DMS153 (cell line): ENCODE measurements at regions not wholly inside any gene's neighbourhood (a gene's known extent, or its start where the extent isn't known, plus 50 kb on each side); places are given as distances from the start of the nearest gene placed in this dataset.

Experiments
- DNase-seq: peaks from one replicate; lab custom pipeline; 2025; lab: John Stamatoyannopoulos, UW

- no peak for DNase-seq
These were observed 402.4 kb upstream of the CYRIA start for GRCh38 chr2:17068021-17068420.

GRCh38 chr2:17065536-17065935, 399.9 kb upstream of the CYRIA start:
- no peak for DNase-seq

- no peak for DNase-seq
These were observed 395.4 kb upstream of the CYRIA start for GRCh38 chr2:17061028-17061427.

- no peak for DNase-seq
These were observed 393.8 kb upstream of the CYRIA start for GRCh38 chr2:17059458-17059857.

- no peak for DNase-seq
These were observed 393.3 kb upstream of the CYRIA start for GRCh38 chr2:17058772-17059402.

GRCh38 chr2:17057109-17058017, 391.7 kb upstream of the CYRIA start:
- no peak for DNase-seq

- DNase-seq: no peak
These were observed 390.6 kb upstream of the CYRIA start for GRCh38 chr2:17056236-17056635.

- no peak for DNase-seq
These were observed 386.4 kb upstream of the CYRIA start for GRCh38 chr2:17052001-17052400.

- DNase-seq: peak; percentile 22
These were observed 385.9 kb upstream of the CYRIA start for GRCh38 chr2:17051538-17051937.

GRCh38 chr2:17043173-17043572, 377.5 kb upstream of the CYRIA start:
- DNase-seq: no peak

GRCh38 chr2:17036361-17036760, 370.7 kb upstream of the CYRIA start:
- DNase-seq: no peak

GRCh38 chr2:17035010-17035409, 369.4 kb upstream of the CYRIA start:
- DNase-seq: no peak

- no peak for DNase-seq
These were observed 364.4 kb upstream of the CYRIA start for GRCh38 chr2:17030047-17030446.

GRCh38 chr2:17012297-17012696, 346.7 kb upstream of the CYRIA start:
- no peak for DNase-seq

GRCh38 chr2:17010104-17010503, 344.5 kb upstream of the CYRIA start:
- no peak for DNase-seq

- no peak for DNase-seq
These were observed 334.5 kb upstream of the CYRIA start for GRCh38 chr2:17000184-17000482.

- DNase-seq: no peak
These were observed 333.9 kb upstream of the CYRIA start for GRCh38 chr2:16999347-17000183.

GRCh38 chr2:16978301-16978700, 312.7 kb upstream of the CYRIA start:
- DNase-seq: no peak

GRCh38 chr2:16974688-16975087, 309.1 kb upstream of the CYRIA start:
- DNase-seq: no peak

GRCh38 chr2:16973586-16974286, 308.1 kb upstream of the CYRIA start:
- DNase-seq: no peak

GRCh38 chr2:16972276-16972675, 306.6 kb upstream of the CYRIA start:
- DNase-seq: no peak

GRCh38 chr2:16971722-16972234, 306.1 kb upstream of the CYRIA start:
- DNase-seq: peak; percentile 56
